ENCODE measurements at regions not wholly inside any gene's neighbourhood (a gene's known extent, or its start where the extent isn't known, plus 50 kb on each side); places are given as distances from the start of the nearest gene placed in this dataset.

DNA sequence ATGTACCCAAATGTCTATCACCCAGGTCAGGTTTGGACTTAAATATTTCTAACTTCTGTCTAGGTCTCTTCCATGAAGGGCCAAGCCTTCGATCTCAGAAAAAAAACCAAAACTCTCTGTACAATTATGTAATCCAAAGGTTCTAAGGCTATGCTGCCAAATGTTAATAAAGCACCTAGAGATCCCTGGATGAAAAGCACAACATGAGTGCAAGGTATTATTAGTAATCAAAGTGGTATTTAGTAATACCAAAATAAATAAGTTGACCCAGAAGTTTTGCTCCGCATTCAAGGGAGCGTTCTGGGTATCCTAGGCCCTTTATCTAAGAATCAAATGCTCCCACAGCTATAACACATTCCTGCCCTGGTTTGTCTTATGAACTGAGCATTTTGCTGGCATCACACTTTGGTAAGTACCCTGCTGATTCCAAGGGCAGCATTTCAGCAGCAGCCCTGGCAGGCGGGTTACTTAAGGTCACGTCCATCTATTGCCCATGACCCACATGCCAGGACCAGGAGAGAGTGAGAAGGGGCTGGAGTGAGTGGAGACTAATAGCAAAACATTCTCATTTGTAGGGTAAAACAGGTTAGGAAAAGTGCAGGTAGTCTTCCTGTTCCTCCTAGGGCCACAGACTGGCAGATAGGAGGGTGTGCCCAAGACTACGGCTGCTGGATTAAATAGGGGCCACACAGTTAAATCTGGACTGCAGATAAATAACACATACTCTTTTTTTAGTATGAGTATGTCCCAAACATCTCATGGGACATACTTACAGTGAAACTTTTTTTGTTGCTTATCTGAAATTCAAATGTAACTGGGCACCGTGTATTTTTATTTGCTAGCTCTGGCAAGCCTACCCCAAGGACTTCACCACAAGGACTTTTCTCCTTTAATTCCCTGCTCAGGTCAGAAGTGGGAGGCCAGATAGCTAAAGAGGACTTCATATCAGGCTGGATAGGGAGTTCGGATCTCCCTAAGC is 76.0 kb upstream of the SNRK start:
- no peak for DNase-seq (ENCODE audit: low read depth, low spot score)

- no peak for DNase-seq (ENCODE audit: low read depth, low spot score)
Observed at GRCh38 chr3:43207628-43208085, 78.7 kb upstream of the SNRK start.

DNA sequence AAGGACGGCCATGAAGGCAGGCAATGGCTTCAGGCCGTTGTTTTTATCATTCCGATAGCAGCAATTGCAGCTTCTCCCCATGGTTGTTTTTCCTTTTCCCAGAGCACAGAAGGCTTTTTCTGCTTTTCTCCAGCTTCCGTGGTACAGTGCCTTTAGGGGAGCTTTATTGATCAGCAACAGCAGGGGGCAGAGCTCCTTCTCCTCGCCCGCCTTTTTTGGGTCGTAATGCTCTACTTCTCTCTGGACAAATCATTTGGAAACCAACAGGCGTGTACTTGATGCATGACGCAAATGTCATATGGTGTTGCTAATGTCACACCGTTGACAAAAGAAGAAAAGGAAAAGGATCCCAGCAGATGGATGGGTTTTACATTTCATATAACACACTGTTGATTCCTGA is 79.7 kb upstream of the SNRK start:
- DNase-seq (ENCODE audit: low read depth, low spot score), result no peak

GRCh38 chr3:43206105-43206504 is 80.2 kb upstream of the SNRK start:
- no peak for DNase-seq (ENCODE audit: low read depth, low spot score)

DNA sequence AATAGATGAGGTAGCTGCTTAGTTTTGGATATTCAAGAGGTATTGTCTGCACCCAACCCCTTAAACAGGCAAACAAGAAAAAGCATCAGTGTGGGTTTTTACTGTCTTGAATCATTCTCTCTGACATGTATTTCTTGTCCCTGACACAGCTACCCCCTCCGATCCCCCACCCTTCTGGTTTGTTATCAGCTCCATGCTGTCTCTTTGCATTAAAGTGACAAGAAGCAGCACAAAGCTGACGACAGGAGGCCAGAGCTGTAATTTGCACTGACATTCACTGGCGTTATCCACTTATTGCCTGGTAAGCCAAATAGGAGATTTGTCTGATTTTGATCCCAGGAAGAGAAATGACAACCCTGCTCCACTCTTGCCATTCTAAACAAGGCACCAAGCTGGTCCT is 83.3 kb upstream of the SNRK start:
- DNase-seq (ENCODE audit: low read depth, low spot score), result no peak

GRCh38 chr3:43201581-43201980 is 84.8 kb upstream of the SNRK start:
- DNase-seq (ENCODE audit: low read depth, low spot score), result no peak

- DNase-seq (ENCODE audit: low read depth, low spot score), result no peak
Observed at GRCh38 chr3:43199645-43200306, 86.6 kb upstream of the SNRK start.

- DNase-seq (ENCODE audit: low read depth, low spot score), result no peak
Observed at GRCh38 chr3:43198791-43199644, 87.3 kb upstream of the SNRK start.

- no peak for DNase-seq (ENCODE audit: low read depth, low spot score)
Observed at GRCh38 chr3:43198301-43198700, 88.0 kb upstream of the SNRK start.

- DNase-seq (ENCODE audit: low read depth, low spot score), result no peak
Observed at GRCh38 chr3:43197181-43197580, 89.2 kb upstream of the SNRK start.

DNA sequence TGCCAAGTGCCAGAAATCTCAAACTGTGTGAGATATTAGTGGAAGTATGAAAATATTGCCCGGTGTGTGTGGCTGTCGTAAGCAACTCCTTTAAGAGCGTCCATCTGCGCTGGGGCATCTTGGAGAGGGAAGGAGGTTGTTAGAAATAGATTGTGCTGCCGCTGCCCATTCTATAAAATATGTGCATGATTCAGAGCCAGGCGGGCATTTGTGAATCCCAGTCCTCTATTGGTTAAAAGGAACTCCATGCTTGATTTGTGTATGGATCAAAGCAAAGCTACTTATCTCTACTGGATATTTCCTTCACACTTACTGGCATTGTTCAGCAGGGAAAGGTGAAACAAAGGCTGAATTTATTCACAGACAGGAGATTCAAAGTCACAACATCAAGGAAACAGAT is 89.6 kb upstream of the SNRK start:
- no peak for DNase-seq (ENCODE audit: low read depth, low spot score)

DNA sequence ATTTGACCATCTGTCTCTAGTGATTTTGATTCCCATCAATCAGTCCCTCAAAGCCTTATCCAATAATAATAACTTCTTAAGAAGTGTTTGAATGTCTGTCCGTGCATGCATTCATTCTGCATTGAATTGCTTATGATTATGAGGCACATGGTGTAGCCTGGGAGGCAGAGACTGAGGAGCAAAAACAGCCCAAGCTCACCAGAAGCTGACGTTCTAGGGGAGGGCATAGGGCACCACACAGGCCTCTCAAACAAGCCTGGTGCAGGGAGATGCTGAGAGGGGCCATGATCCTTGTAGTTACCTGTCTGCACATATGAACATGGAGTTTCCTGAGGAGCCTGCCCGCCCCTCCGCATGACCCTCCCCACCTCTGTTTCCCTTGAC is 89.2 kb upstream of the POMGNT2 start:
- no peak for DNase-seq (ENCODE audit: low read depth, low spot score)

DNA sequence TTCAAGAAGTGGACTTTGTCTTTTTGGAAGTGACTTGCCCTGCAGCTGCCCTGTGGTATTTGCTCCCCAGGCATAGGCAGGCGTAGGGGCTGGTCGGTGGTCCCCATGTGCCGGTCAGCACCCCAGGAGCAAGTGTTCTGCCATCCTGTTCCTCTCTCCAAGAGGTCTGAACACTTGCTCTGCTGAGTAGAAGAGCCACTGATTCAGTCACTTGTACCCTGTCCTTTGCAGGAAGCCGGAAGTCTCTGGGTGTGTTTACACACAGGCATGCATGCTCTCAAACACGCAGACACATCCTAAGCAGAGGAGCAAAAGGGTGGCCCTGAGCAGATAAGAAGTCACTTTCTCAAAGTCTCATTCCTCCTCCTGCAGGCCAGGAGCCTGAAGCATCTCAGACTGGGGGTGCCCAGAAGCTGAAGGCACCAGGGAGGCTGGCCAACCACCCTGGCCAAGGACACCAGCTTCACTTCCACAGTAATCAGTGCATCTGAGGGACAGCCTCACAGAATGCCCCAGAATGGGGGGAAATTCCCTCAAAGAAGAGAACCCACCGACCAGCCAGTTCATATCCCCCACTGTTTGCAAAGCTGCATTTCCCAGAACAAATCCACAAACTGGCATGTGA is 88.7 kb upstream of the POMGNT2 start:
- DNase-seq (ENCODE audit: low read depth, low spot score), result no peak

DNA sequence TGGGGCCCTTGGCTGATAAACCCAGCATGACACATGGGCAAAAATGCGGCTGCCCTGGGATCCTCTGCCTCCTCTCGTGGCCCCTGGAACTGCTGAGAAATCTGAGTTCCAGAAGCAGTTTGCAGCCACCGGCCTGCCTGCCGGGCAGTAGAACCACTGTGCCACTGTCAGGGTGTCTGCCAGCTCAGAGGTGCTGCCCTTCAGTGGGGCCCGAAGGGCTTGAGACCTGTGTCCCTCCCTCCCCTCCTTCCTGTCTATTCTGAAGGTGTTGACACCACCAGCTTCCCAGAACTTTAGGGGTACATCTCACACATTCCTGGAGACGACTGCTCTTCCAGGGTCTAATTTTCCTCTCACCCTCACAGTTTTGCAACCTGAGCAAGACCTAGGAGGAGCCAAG is 88.2 kb upstream of the POMGNT2 start:
- no peak for DNase-seq (ENCODE audit: low read depth, low spot score)

- DNase-seq (ENCODE audit: low read depth, low spot score), result no peak
Observed at GRCh38 chr3:43192028-43192427, 86.1 kb upstream of the POMGNT2 start.

DNA sequence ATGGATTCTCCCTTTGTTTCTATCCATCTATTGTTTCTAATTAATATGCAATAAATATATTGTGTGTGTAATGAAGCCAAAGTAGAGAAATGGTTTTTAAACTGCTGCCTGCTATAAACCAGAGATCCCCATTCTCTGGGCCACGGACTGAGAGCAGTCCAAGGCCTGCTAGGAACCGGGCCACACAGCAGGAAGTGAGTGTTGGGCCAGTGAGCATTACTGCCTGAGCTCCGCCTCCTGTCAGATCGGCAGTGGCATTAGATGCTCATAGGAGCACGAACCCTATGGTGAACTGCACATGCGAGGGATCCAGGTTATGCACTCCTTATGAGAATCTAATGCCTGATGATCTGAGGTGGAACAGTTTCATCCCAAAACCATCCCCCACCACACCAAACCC is 85.2 kb upstream of the POMGNT2 start:
- no peak for DNase-seq (ENCODE audit: low read depth, low spot score)

GRCh38 chr3:43190670-43191069 is 84.8 kb upstream of the POMGNT2 start:
- no peak for DNase-seq (ENCODE audit: low read depth, low spot score)

- DNase-seq (ENCODE audit: low read depth, low spot score), result no peak
Observed at GRCh38 chr3:43187836-43188479, 82.1 kb upstream of the POMGNT2 start.

DNA sequence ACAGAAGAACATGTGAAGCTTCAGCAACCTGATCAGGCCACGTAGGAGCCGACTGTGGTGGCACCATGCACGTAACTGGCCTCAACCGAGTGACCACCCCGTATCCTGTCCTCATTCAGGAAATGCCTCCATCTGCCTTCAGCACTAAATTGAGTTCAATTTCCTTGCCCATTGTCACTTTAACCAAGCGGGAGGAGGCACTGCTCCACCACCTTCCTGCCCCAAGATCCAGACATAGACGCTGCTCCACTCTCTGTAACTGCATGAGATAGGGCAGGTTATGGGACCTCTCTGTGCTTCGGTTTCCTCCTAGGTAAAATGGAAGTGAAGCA is 80.1 kb upstream of the POMGNT2 start:
- no peak for DNase-seq (ENCODE audit: low read depth, low spot score)

DNA sequence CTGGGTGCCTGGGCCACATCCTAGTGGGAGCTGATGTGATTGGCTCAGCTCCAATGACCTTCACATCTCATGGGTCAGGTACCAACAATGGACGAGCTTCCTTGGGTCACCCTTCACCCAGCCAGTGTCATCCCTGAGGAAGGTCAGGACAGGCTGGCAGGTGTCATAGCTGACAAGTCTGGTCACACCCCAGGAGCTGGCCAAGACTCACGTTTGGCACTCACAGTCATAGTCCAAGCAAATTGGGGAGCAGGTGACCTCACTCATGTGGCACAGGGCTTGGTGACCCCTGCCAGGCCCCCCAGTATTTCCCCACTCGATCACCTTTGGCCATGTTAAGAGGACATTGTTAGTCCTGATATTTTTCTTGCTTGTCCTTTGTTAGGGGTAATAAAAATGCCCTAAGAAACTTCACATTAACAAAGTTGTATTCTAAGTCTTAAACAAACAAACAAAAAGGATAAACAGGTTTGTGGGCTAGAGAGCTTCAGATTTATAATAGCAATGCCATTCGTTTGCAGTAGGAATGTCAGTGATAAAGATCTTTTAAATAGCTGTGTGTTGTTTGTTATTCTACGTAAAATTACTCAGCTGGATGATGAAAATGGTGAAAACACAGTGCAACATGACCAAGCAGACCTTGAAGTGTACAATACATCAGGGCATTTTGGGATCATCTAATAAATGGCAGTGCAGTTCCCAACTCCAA is 79.5 kb upstream of the POMGNT2 start:
- no peak for DNase-seq (ENCODE audit: low read depth, low spot score)

DNA sequence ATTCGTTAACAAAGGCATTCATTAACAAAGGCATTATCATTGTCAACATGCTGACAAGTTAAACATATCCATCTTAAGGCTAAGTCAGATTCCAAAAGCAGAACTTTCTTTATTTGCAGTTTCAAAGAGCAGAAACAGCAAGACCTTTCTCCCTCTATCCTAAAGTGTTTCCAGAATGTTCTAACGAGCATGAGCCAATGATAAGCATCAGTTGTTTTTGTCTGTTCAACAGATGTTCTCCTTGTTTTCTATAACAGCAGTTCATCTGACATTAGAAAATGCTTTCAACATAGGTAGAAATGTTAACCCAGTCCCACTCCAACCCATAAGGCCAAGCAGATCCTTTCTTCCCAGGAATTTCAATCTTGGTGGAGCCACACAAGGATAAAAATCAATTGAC is 77.6 kb upstream of the POMGNT2 start:
- DNase-seq (ENCODE audit: low read depth, low spot score), result no peak

All from activated CD4-positive, CD25-positive, alpha-beta regulatory T cell treated with anti-CD3 and anti-CD28 coated beads, Interleukin-2, amount 50 U/mL, for 16 hours (primary cell).